Hypothalamus (tissue), 51 donors: ENCODE measurements at regions not wholly inside any gene's neighbourhood (a gene's known extent, or its start where the extent isn't known, plus 50 kb on each side); places are given as distances from the start of the nearest gene placed in this dataset.
A peak's percentile ranks its signal among the peaks of the same experiment; 100 is the strongest.
"Not testable (repeated sequence)": the region's sequence is repeated elsewhere in the genome, so short reads cannot be mapped to it uniquely, and the experiment has no call there.

Experiments
- DNase-seq, 51 donors: peaks; one replicate each; lab custom pipeline; 2025; lab: John Stamatoyannopoulos, UW

GRCh38 chr3:73176941-73177340, 115.5 kb downstream of the EBLN2 start:
- DNase-seq: no peak

GRCh38 chr3:73177827-73178226, 116.4 kb downstream of the EBLN2 start:
- DNase-seq: no peak

GRCh38 chr3:73179601-73180000, 118.1 kb downstream of the EBLN2 start:
- no peak for DNase-seq

- DNase-seq: no peak
Observed at GRCh38 chr3:73186741-73187140, 125.3 kb downstream of the EBLN2 start.

- no peak for DNase-seq
Observed at GRCh38 chr3:73187328-73187727, 125.9 kb downstream of the EBLN2 start.

- DNase-seq: no peak
Observed at GRCh38 chr3:73188707-73189106, 127.2 kb downstream of the EBLN2 start.

- no peak for DNase-seq
Observed at GRCh38 chr3:73192036-73192738, 130.7 kb downstream of the EBLN2 start.

- not testable (repeated sequence) for DNase-seq
Observed at GRCh38 chr3:73193943-73194342, 132.5 kb downstream of the EBLN2 start.

GRCh38 chr3:73197187-73197586, 135.7 kb downstream of the EBLN2 start:
- DNase-seq: peak in 1 of 51 donors; percentile 4

GRCh38 chr3:73203101-73203500, 141.6 kb downstream of the EBLN2 start:
- DNase-seq: no peak

- DNase-seq: no peak
Observed at GRCh38 chr3:73203633-73204032, 142.2 kb downstream of the EBLN2 start.

- DNase-seq: no peak
Observed at GRCh38 chr3:73204841-73205240, 143.4 kb downstream of the EBLN2 start.

GRCh38 chr3:73206030-73206429, 144.6 kb downstream of the EBLN2 start:
- DNase-seq: no peak

GRCh38 chr3:73207946-73208440, 146.5 kb downstream of the EBLN2 start:
- no peak for DNase-seq

GRCh38 chr3:73210759-73211158, 149.3 kb downstream of the EBLN2 start:
- DNase-seq: no peak

GRCh38 chr3:73212683-73213082, 151.2 kb downstream of the EBLN2 start:
- no peak for DNase-seq

GRCh38 chr3:73213896-73214295, 152.4 kb downstream of the EBLN2 start:
- no peak for DNase-seq

GRCh38 chr3:73214846-73215245, 153.4 kb downstream of the EBLN2 start:
- no peak for DNase-seq

GRCh38 chr3:73215281-73215680, 153.8 kb downstream of the EBLN2 start:
- no peak for DNase-seq

- no peak for DNase-seq
Observed at GRCh38 chr3:73215901-73216300, 154.4 kb downstream of the EBLN2 start.

GRCh38 chr3:73216310-73216709, 154.9 kb downstream of the EBLN2 start:
- DNase-seq: no peak

GRCh38 chr3:73222126-73222525, 160.7 kb downstream of the EBLN2 start:
- DNase-seq: no peak
